Amniotic epithelial cell (primary cell): ENCODE measurements at regions not wholly inside any gene's neighbourhood (a gene's known extent, or its start where the extent isn't known, plus 50 kb on each side); places are given as distances from the start of the nearest gene placed in this dataset.

Source experiments
- DNase-seq: peaks from one replicate; pipeline ENCODE4 v3.0.0-alpha.2; 2010; ENCODE audit warnings: low read depth

- no peak for DNase-seq
Observed at GRCh38 chr1:37391211-37392011, 83.0 kb upstream of the ZC3H12A start.

- DNase-seq: no peak
Observed at GRCh38 chr1:37392051-37392450, 82.3 kb upstream of the ZC3H12A start.

GRCh38 chr1:37393173-37394120, 80.9 kb upstream of the ZC3H12A start:
- DNase-seq: no peak

GRCh38 chr1:37394574-37395464, 79.6 kb upstream of the ZC3H12A start:
- no peak for DNase-seq

- DNase-seq: no peak
Observed at GRCh38 chr1:37398096-37398495, 76.3 kb upstream of the ZC3H12A start.

GRCh38 chr1:37399205-37399604, 75.2 kb upstream of the ZC3H12A start:
- DNase-seq: no peak

GRCh38 chr1:37399830-37400464, 74.4 kb upstream of the ZC3H12A start:
- no peak for DNase-seq

GRCh38 chr1:37400466-37401225, 73.7 kb upstream of the ZC3H12A start:
- no peak for DNase-seq

- no peak for DNase-seq
Observed at GRCh38 chr1:37403166-37403565, 71.2 kb upstream of the ZC3H12A start.

- no peak for DNase-seq
Observed at GRCh38 chr1:37404711-37405110, 69.7 kb upstream of the ZC3H12A start.

- DNase-seq: peak; percentile 4
Observed at GRCh38 chr1:37410105-37410504, 64.3 kb upstream of the ZC3H12A start.

- DNase-seq: peak; percentile 22
Observed at GRCh38 chr1:37410815-37411214, 63.6 kb upstream of the ZC3H12A start.

GRCh38 chr1:37415611-37416244, 58.7 kb upstream of the ZC3H12A start:
- DNase-seq: no peak

GRCh38 chr1:37420456-37420855, 53.9 kb upstream of the ZC3H12A start:
- DNase-seq: peak; percentile 9

- DNase-seq: no peak
Observed at GRCh38 chr1:37423810-37424209, 50.6 kb upstream of the ZC3H12A start.

GRCh38 chr1:37424523-37424922, 49.9 kb upstream of the ZC3H12A start:
- no peak for DNase-seq
